ENCODE measurements at regions not wholly inside any gene's neighbourhood (a gene's known extent, or its start where the extent isn't known, plus 50 kb on each side); places are given as distances from the start of the nearest gene placed in this dataset.

GRCh38 chr3:101994386-101994785 lies 145.1 kb downstream of the NFKBIZ start:
- no peaks in the 10 kb centered on the region for H3F3A ChIP-seq (ENCODE audit: insufficient read depth, low read length, poor library complexity, severe bottlenecking)
- TF ChIP-seq MXI1 (conservative IDR thresholded peaks at IDR 0.05; ENCODE audit: poor library complexity, severe bottlenecking) (no peak), REST (IDR thresholded peaks at IDR 0.05; ENCODE audit: borderline replicate concordance) (no peak), RAD21 (conservative IDR thresholded peaks at IDR 0.05) (no peak), TAF1 (IDR thresholded peaks at IDR 0.05; ENCODE audit: low read depth) (no peak), EP300 (conservative IDR thresholded peaks at IDR 0.05; ENCODE audit: poor library complexity, severe bottlenecking) (no peak), EZH2 (IDR thresholded peaks at IDR 0.05; ENCODE audit: borderline replicate concordance, insufficient read depth, low read length, poor library complexity, severe bottlenecking) (no peak), CTCF (IDR thresholded peaks at IDR 0.05; ENCODE audit: poor library complexity, severe bottlenecking) (no peak), SMC3 (conservative IDR thresholded peaks at IDR 0.05; ENCODE audit: poor library complexity) (no peak), POLR2AphosphoS5 (IDR thresholded peaks at IDR 0.05) (no peak)
- no peak overlapping the region for H3K9ac ChIP-seq (ENCODE audit: low read length)
- no peaks in the 10 kb centered on the region for H3K9me2 ChIP-seq (ENCODE audit: insufficient read depth, low read length)
- no peaks in the 10 kb centered on the region for H3K79me2 ChIP-seq (replicated peaks; ENCODE audit: insufficient read depth, low read length)
- no peaks in the 10 kb centered on the region for H3K27me3 ChIP-seq (ENCODE audit: insufficient read depth, low read depth, low read length)
- no peak overlapping the region for H3K4me3 ChIP-seq (ENCODE audit: low read length)
- H3K9me3 ChIP-seq (ENCODE audit: low read length): no peaks in the 10 kb centered on the region
- H3K4me2 ChIP-seq (ENCODE audit: low read length): no peak overlapping the region
- no peaks in the 10 kb centered on the region for H4K20me1 ChIP-seq (ENCODE audit: insufficient read depth)
- no peaks in the 10 kb centered on the region for H3K36me3 ChIP-seq (ENCODE audit: insufficient read depth, low read length)
- no peak overlapping the region for H3K27ac ChIP-seq (ENCODE audit: low read length)
- no peak overlapping the region for H2AFZ ChIP-seq (ENCODE audit: low read depth, low read length)

GRCh38 chr3:101995371-101996046 lies 146.2 kb downstream of the NFKBIZ start:
- H3K4me3 ChIP-seq (ENCODE audit: low read length): no peak overlapping the region
- H3K79me2 ChIP-seq (replicated peaks; ENCODE audit: insufficient read depth, low read length): no peaks in the 10 kb centered on the region
- no peak overlapping the region for H3K9ac ChIP-seq (ENCODE audit: low read length)
- H3K27me3 ChIP-seq (ENCODE audit: insufficient read depth, low read depth, low read length): no peaks in the 10 kb centered on the region
- H4K20me1 ChIP-seq (ENCODE audit: insufficient read depth): no peaks in the 10 kb centered on the region
- TF ChIP-seq REST (IDR thresholded peaks at IDR 0.05; ENCODE audit: borderline replicate concordance) (no peak), RAD21 (conservative IDR thresholded peaks at IDR 0.05) (no peak), TAF1 (IDR thresholded peaks at IDR 0.05; ENCODE audit: low read depth) (no peak), EP300 (conservative IDR thresholded peaks at IDR 0.05; ENCODE audit: poor library complexity, severe bottlenecking) (no peak), EZH2 (IDR thresholded peaks at IDR 0.05; ENCODE audit: borderline replicate concordance, insufficient read depth, low read length, poor library complexity, severe bottlenecking) (no peak), MXI1 (conservative IDR thresholded peaks at IDR 0.05; ENCODE audit: poor library complexity, severe bottlenecking) (no peak), CTCF (IDR thresholded peaks at IDR 0.05; ENCODE audit: poor library complexity, severe bottlenecking) (no peak), POLR2AphosphoS5 (IDR thresholded peaks at IDR 0.05) (no peak), SMC3 (conservative IDR thresholded peaks at IDR 0.05; ENCODE audit: poor library complexity) (no peak)
- no peak overlapping the region for H2AFZ ChIP-seq (ENCODE audit: low read depth, low read length)
- H3K9me3 ChIP-seq (ENCODE audit: low read length): no peaks in the 10 kb centered on the region
- H3F3A ChIP-seq (ENCODE audit: insufficient read depth, low read length, poor library complexity, severe bottlenecking): no peaks in the 10 kb centered on the region
- H3K9me2 ChIP-seq (ENCODE audit: insufficient read depth, low read length): no peaks in the 10 kb centered on the region
- H3K36me3 ChIP-seq (ENCODE audit: insufficient read depth, low read length): no peaks in the 10 kb centered on the region
- no peak overlapping the region for H3K27ac ChIP-seq (ENCODE audit: low read length)
- no peak overlapping the region for H3K4me2 ChIP-seq (ENCODE audit: low read length)
